Upper lobe of left lung (tissue), 6 donors: ENCODE measurements at regions not wholly inside any gene's neighbourhood (a gene's known extent, or its start where the extent isn't known, plus 50 kb on each side); places are given as distances from the start of the nearest gene placed in this dataset.
"Not testable (repeated sequence)": the region's sequence is repeated elsewhere in the genome, so short reads cannot be mapped to it uniquely, and the experiment has no call there.

Experiments used
- ATAC-seq, 2 donors: fragments of 200-7000 bp; cut with Tn5 transposase; one replicate each; pipeline ENCODE4 v1.9.1; 2022; ENCODE audit warnings: mild to moderate bottlenecking in 2 of 2, moderate library complexity in 2 of 2; ENCODE audit not compliant: low FRiP score in 2 of 2
- DNase-seq, 2 donors: peaks; one replicate each; pipeline ENCODE4 v3.0.0-alpha.2; 2019 to 2020
- H3K27ac ChIP-seq, 4 donors: fragments of 200-600 bp; sonication (generic); one replicate each; pipeline ENCODE4 v1.5.1; 2016 to 2019
- H3K27me3 ChIP-seq, 4 donors: fragments of 200-600 bp; sonication (generic); one replicate each; pipeline ENCODE4 v1.5.1; 2017 to 2019
- H3K36me3 ChIP-seq, 4 donors: fragments of 200-600 bp; sonication (generic); one replicate each; pipeline ENCODE4 v1.5.1; 2016 to 2019
- H3K4me1 ChIP-seq, 4 donors: fragments of 200-600 bp; sonication (generic); one replicate each; pipeline ENCODE4 v1.5.1; 2018 to 2019
- H3K4me3 ChIP-seq, 4 donors: fragments of 200-600 bp; sonication (generic); one replicate each; pipeline ENCODE4 v1.5.1; 2017 to 2019; ENCODE audit warnings: mild to moderate bottlenecking in 2 of 4, moderate library complexity in 1 of 4
- H3K9me3 ChIP-seq, 4 donors: fragments of 200-600 bp; sonication (generic); one replicate each; pipeline ENCODE4 v1.5.1; 2018 to 2019
- CTCF ChIP-seq, 6 experiments: fragments of 450-650 bp in 4 of 6; fragments of 200-600 bp in 2 of 6; sonication (generic) in 2 of 6; IDR thresholded peaks; one replicate each; pipeline ENCODE4 v1.5.1; 2016 to 2019; ENCODE audit warnings: antibody characterized with exemption in 6 of 6
- EP300 ChIP-seq, 4 donors: sonication (generic); formaldehyde crosslinking; IDR thresholded peaks; one replicate each; pipeline ENCODE4 v1.5.1; 2017; ENCODE audit warnings: antibody characterized with exemption in 4 of 4, control low read depth in 2 of 4
- POLR2A ChIP-seq, 4 donors: fragments of 450-650 bp; IDR thresholded peaks; one replicate each; pipeline ENCODE4 v1.5.1; 2016 to 2017; ENCODE audit warnings: antibody characterized with exemption in 4 of 4, mild to moderate bottlenecking in 2 of 4
- POLR2AphosphoS5 ChIP-seq, 2 donors: sonication (generic); formaldehyde crosslinking; IDR thresholded peaks; one replicate each; pipeline ENCODE4 v1.5.1; 2017; ENCODE audit warnings: antibody characterized with exemption in 2 of 2
- WGBS, 2 donors: methylation state at CpG; one replicate each; pipeline ENCODE4 v1.1.5; 2017 to 2018; 5-methylcytosine and 5-hydroxymethylcytosine counted together
- donor health status: DM: no; HTN: no; CAD: no; lungs with moderate emphysema.
- donor health status: DM: no; HTN: yes; CAD: no; lungs with severe emphysema.

- no peak for TF ChIP-seq CTCF (IDR thresholded peaks at IDR 0.05)
- TF ChIP-seq EP300 (IDR thresholded peaks at IDR 0.05), result no peak
- no peak for TF ChIP-seq POLR2A (IDR thresholded peaks at IDR 0.05)
- TF ChIP-seq POLR2AphosphoS5 (IDR thresholded peaks at IDR 0.05), result no peak
- no peaks in the 10 kb centered on the region for H3K36me3 ChIP-seq
- DNase-seq (no peak), ATAC-seq (no peak)
- H3K4me1 ChIP-seq, result no peaks in the 10 kb centered on the region
- WGBS, 2 donors, result 46 to 47% methylated on average over 2 of the region's 2 CpGs
- H3K4me3 ChIP-seq, result no peak overlapping the region
- no peaks in the 10 kb centered on the region for H3K27me3 ChIP-seq
- no peaks in the 10 kb centered on the region for H3K9me3 ChIP-seq
- no peak overlapping the region for H3K27ac ChIP-seq
These were observed 180.7 kb upstream of the TTC14 start for GRCh38 chr3:180421221-180421620.

- H3K27me3 ChIP-seq, result no peaks in the 10 kb centered on the region
- no peaks in the 10 kb centered on the region for H3K9me3 ChIP-seq
- TF ChIP-seq POLR2A (IDR thresholded peaks at IDR 0.05) (no peak), EP300 (IDR thresholded peaks at IDR 0.05) (no peak), CTCF (IDR thresholded peaks at IDR 0.05) (no peak), POLR2AphosphoS5 (IDR thresholded peaks at IDR 0.05) (no peak)
- H3K36me3 ChIP-seq, result no peaks in the 10 kb centered on the region
- H3K4me1 ChIP-seq, result no peaks in the 10 kb centered on the region
- DNase-seq, result no peak
- H3K4me3 ChIP-seq, result no peak overlapping the region
- no peak for ATAC-seq
- WGBS, 2 donors, result 86 to 87% methylated on average over 1 of the region's 1 CpG
- no peak overlapping the region for H3K27ac ChIP-seq
These were observed 180.2 kb upstream of the TTC14 start for GRCh38 chr3:180421721-180422120.

DNA sequence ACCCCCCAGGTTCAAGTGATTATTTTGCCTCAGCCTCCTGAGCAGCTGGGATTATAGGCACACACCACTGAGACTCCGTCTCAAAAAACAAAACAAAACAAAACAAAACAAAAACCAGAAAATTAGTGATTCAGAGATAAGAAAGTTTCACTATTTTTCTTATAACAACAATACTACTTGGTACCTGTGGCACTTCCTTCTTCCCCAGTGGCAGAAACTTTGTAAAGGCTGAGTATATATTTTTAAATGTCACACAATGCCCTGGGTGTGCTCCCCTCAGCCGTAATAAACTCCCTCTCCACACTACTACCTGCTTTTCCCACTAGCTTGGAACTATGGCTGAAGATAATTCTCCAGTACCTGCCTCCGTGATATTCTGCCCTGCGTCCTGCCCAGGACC, 177.7 kb upstream of the TTC14 start:
- not testable (repeated sequence) for H3K9me3 ChIP-seq, DNase-seq, H3K27me3 ChIP-seq, H3K27ac ChIP-seq, ATAC-seq, H3K36me3 ChIP-seq, H3K4me1 ChIP-seq, H3K4me3 ChIP-seq
- WGBS, 2 donors, result 84 to 90% methylated on average over 4 of the region's 4 CpGs

DNA sequence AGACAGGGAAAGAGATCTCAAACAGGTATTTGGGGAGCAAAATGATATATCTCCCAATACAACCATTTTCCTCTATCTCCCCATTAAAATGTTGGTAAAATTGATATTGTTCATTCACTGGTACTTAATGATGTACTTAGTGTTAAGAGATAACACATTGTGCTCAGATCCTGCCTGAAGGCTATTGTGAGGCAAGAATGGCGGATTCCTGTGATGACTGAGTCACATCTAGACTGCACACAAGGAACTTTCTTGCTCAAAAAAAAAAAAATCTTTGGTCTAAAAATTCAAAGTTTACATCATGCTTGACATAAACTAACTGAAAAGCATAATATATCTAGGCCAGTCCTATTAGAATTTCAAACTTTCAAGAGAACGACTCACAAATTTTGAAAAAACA, 171.1 kb upstream of the TTC14 start:
- no peak for ATAC-seq
- WGBS, 2 donors, result 72 to 81% methylated on average over 2 of the region's 2 CpGs
- no peaks in the 10 kb centered on the region for H3K27me3 ChIP-seq
- no peak overlapping the region for H3K27ac ChIP-seq
- H3K36me3 ChIP-seq, result no peaks in the 10 kb centered on the region
- H3K4me1 ChIP-seq, result no peaks in the 10 kb centered on the region
- H3K9me3 ChIP-seq, result peaks cover 0 to 4% (median 0%) of the 10 kb centered on the region in 4 donors
- no peak overlapping the region for H3K4me3 ChIP-seq
- TF ChIP-seq POLR2AphosphoS5 (IDR thresholded peaks at IDR 0.05) (no peak), POLR2A (IDR thresholded peaks at IDR 0.05) (no peak), CTCF (IDR thresholded peaks at IDR 0.05) (no peak), EP300 (IDR thresholded peaks at IDR 0.05) (no peak)
- DNase-seq, result no peak

DNA sequence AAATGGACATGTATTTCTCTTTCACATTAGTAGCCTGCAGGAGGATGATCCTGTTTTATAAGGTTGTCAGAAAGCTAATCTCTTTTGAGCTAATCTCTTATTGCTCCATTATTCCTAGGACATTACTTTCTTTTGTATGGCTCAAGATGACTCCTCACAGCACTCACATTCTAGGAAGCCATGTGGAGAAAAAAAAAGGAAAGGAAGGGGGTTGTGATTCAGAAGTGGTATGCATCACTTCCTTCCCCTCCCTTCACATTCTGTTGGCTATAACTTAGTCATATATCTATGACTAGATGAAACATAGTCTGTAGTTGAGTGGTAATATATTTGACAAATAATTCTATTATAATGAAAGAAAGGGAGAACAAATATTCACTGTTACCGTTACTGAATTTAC, 168.8 kb upstream of the TTC14 start:
- no peak overlapping the region for H3K4me3 ChIP-seq
- H3K27ac ChIP-seq, result no peak overlapping the region
- no peaks in the 10 kb centered on the region for H3K36me3 ChIP-seq
- no peaks in the 10 kb centered on the region for H3K27me3 ChIP-seq
- TF ChIP-seq CTCF (IDR thresholded peaks at IDR 0.05), result no peak
- TF ChIP-seq POLR2A (IDR thresholded peaks at IDR 0.05), result no peak
- TF ChIP-seq POLR2AphosphoS5 (IDR thresholded peaks at IDR 0.05), result no peak
- no peak for TF ChIP-seq EP300 (IDR thresholded peaks at IDR 0.05)
- ATAC-seq (no peak), DNase-seq (no peak)
- H3K9me3 ChIP-seq, result peaks cover 0 to 4% (median 0%) of the 10 kb centered on the region in 4 donors
- WGBS, 2 donors, result 62 to 78% methylated on average over 1 of the region's 1 CpG
- H3K4me1 ChIP-seq, result no peaks in the 10 kb centered on the region
